ENCODE measurements at regions not wholly inside any gene's neighbourhood (a gene's known extent, or its start where the extent isn't known, plus 50 kb on each side); places are given as distances from the start of the nearest gene placed in this dataset.

GRCh38 chr6:104407957-104408356 lies 451.8 kb downstream of the HACE1 start:
- in situ Hi-C loops (cut with MboI), result no loop called here
- CTCF ChIA-PET, result no interaction called here

GRCh38 chr6:104404377-104404776 lies 455.3 kb downstream of the HACE1 start:
- TF ChIP-seq ATF7 (IDR thresholded peaks at IDR 0.05; ENCODE audit: low read depth), result 0 out of 2 replicates have a peak, but pooled peaks have one; percentile 15
- peak; percentile 41; a peak in 2 of 4 replicates for TF ChIP-seq BHLHE40 (IDR thresholded peaks at IDR 0.05; ENCODE audit: borderline replicate concordance in 1 of 2, low read depth in 2 of 2, low read length in 1 of 2)
- TF ChIP-seq SMC3 (IDR thresholded peaks at IDR 0.05; ENCODE audit: borderline replicate concordance, low read length), result no peak
- intact Hi-C loops (cut with micrococcal nuclease; ENCODE audit: unreplicated experiment) (no loop called here), in situ Hi-C loops (cut with MboI) (no loop called here)
- Histone ChIP-seq H3K4me3 (no peak overlapping the region), H3K4me2 (ENCODE audit: control insufficient read depth, insufficient read depth) (no peak overlapping the region), H3K9ac (ENCODE audit: control insufficient read depth, insufficient read depth, low read length) (no peak overlapping the region), H3K27me3 (replicated peaks in 1 of 2; ENCODE audit: control insufficient read depth in 2 of 2, insufficient read depth in 2 of 2, low read length in 1 of 2) (no peaks in the 10 kb centered on the region), H3K4me1 (ENCODE audit: control insufficient read depth, insufficient read depth, low read length) (no peaks in the 10 kb centered on the region), H3K9me3 (replicated peaks; ENCODE audit: control insufficient read depth, insufficient read depth, low read length) (no peaks in the 10 kb centered on the region), H3K27ac (ENCODE audit: control insufficient read depth, insufficient read depth) (no peak overlapping the region), H4K20me1 (ENCODE audit: control insufficient read depth, insufficient read depth) (no peaks in the 10 kb centered on the region), H2AFZ (ENCODE audit: control insufficient read depth, low read depth, low read length) (no peak overlapping the region), H3K79me2 (ENCODE audit: control insufficient read depth, insufficient read depth, low read length) (no peaks in the 10 kb centered on the region), H3K36me3 (ENCODE audit: control insufficient read depth in 2 of 2, insufficient read depth in 2 of 2, low read length in 1 of 2) (no peaks in the 10 kb centered on the region)
- SMC1A ChIA-PET (ENCODE audit: uncharacterized antibody, unreplicated experiment), result no interaction called here
- FAIRE-seq, result no peak
- peak; percentile 52 for ATAC-seq
- no peak for DNase-seq (ENCODE audit: low read depth, low spot score)
- CTCF ChIA-PET, result no interaction called here
- RAD21 ChIA-PET (ENCODE audit: unreplicated experiment), result no interaction called here
- WGBS (ENCODE audit: insufficient coverage, insufficient replicate concordance, low lambda C conversion rate, missing lambda C conversion rate), result 27% methylated on average over 6 of the region's 6 CpGs
- POLR2A ChIA-PET, result no interaction called here
- no TSS peak for BruUV-seq (replicated peaks)

More at GRCh38 chr6:104407957-104408356, 451.8 kb downstream of the HACE1 start:
- Histone ChIP-seq H3K4me3 (no peak overlapping the region), H3K36me3 (ENCODE audit: control insufficient read depth in 2 of 2, insufficient read depth in 2 of 2, low read length in 1 of 2) (no peaks in the 10 kb centered on the region), H3K79me2 (ENCODE audit: control insufficient read depth, insufficient read depth, low read length) (no peaks in the 10 kb centered on the region), H3K4me1 (ENCODE audit: control insufficient read depth, insufficient read depth, low read length) (no peaks in the 10 kb centered on the region), H4K20me1 (ENCODE audit: control insufficient read depth, insufficient read depth) (no peaks in the 10 kb centered on the region), H3K27me3 (replicated peaks in 1 of 2; ENCODE audit: control insufficient read depth in 2 of 2, insufficient read depth in 2 of 2, low read length in 1 of 2) (no peaks in the 10 kb centered on the region), H3K27ac (ENCODE audit: control insufficient read depth, insufficient read depth) (no peak overlapping the region), H2AFZ (ENCODE audit: control insufficient read depth, low read depth, low read length) (no peak overlapping the region), H3K4me2 (ENCODE audit: control insufficient read depth, insufficient read depth) (no peak overlapping the region), H3K9ac (ENCODE audit: control insufficient read depth, insufficient read depth, low read length) (no peak overlapping the region), H3K9me3 (replicated peaks; ENCODE audit: control insufficient read depth, insufficient read depth, low read length) (no peaks in the 10 kb centered on the region; the same call in 2 of the 3 replicates)
- ATAC-seq, result no peak
- intact Hi-C loops (cut with micrococcal nuclease; ENCODE audit: unreplicated experiment), result no loop called here
- POLR2A ChIA-PET, result no interaction called here
- no peak for FAIRE-seq
- RAD21 ChIA-PET (ENCODE audit: unreplicated experiment), result no interaction called here
- no peak for TF ChIP-seq IKZF2 (IDR thresholded peaks at IDR 0.05)
- TF ChIP-seq ZNF274 (IDR thresholded peaks at IDR 0.05; ENCODE audit: insufficient read depth, insufficient read length), result no peak
- no peak for TF ChIP-seq MYC (IDR thresholded peaks at IDR 0.05; ENCODE audit: insufficient read depth, insufficient read length, insufficient replicate concordance, low read length, severe bottlenecking)
- TF ChIP-seq USF2 (IDR thresholded peaks at IDR 0.05; ENCODE audit: borderline replicate concordance, low read depth, low read length), result no peak
- TF ChIP-seq RBBP5 (conservative IDR thresholded peaks at IDR 0.05), result no peak
- TF ChIP-seq YBX1 (IDR thresholded peaks at IDR 0.05), result no peak
- TF ChIP-seq MEF2B (IDR thresholded peaks at IDR 0.05; ENCODE audit: partially characterized antibody, poor library complexity, severe bottlenecking), result no peak
- no peak for TF ChIP-seq CHD1 (IDR thresholded peaks at IDR 0.05; ENCODE audit: low read depth, low read length)
- TF ChIP-seq ASH2L (IDR thresholded peaks at IDR 0.05; ENCODE audit: borderline replicate concordance, low read depth), result no peak
- no peak for TF ChIP-seq RCOR1 (conservative IDR thresholded peaks at IDR 0.05; ENCODE audit: low read depth, low read length)
- no peak for TF ChIP-seq MEF2A (IDR thresholded peaks at IDR 0.05; ENCODE audit: insufficient read depth, low read depth, low read length)
- no peak for TF ChIP-seq EED (IDR thresholded peaks at IDR 0.05; ENCODE audit: low read depth)
- whole genome bisulfite sequencing (ENCODE audit: insufficient coverage, insufficient replicate concordance, low lambda C conversion rate, missing lambda C conversion rate), result 17% methylated on average over 3 of the region's 3 CpGs
- SMC1A ChIA-PET (ENCODE audit: uncharacterized antibody, unreplicated experiment), result no interaction called here
- no TSS peak for BruUV-seq (replicated peaks)
- no peak for DNase-seq (ENCODE audit: low read depth, low spot score)
